ENCODE measurements at regions not wholly inside any gene's neighbourhood (a gene's known extent, or its start where the extent isn't known, plus 50 kb on each side); places are given as distances from the start of the nearest gene placed in this dataset.

DNA sequence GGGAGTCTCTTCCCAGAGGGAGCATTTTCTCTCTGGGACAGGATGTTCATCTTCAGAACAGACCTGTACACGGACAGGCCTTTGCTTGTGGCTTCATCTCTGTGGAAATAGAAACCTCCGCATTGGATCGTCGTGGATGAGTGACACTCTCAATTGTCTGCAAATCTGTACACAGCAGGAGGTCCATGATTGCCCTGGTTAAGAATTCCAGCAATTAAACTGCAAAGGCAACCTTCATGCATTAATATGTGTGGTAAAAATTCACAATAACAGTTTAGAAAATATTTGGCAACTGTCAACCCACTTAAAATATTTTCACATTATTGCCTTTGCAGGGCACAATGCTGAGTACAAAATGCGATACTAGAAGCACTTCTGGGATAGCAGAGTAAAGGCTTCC lies 149.8 kb upstream of the SFSWAP start:
- in situ Hi-C loops (cut with MboI): no loop called here
- BruUV-seq (replicated peaks): no TSS peak
- intact Hi-C loops (cut with micrococcal nuclease): no loop called here
- Histone ChIP-seq H3K79me2 (ENCODE audit: control insufficient read depth, insufficient read depth, low read length) (no peaks in the 10 kb centered on the region), H3K36me3 (ENCODE audit: control insufficient read depth, insufficient read depth, low read length) (no peaks in the 10 kb centered on the region), H3K4me2 (ENCODE audit: insufficient read depth, low read length) (no peak overlapping the region), H3K27me3 (ENCODE audit: control insufficient read depth in 2 of 2, insufficient read depth in 2 of 2, low read length in 2 of 2) (peaks cover 12 to 34% of the 10 kb centered on the region in 2 experiments; a peak in 4 of 5 replicates), H3K27ac (ENCODE audit: extremely low read depth, low read depth, low read length) (no peak overlapping the region), H4K20me1 (replicated peaks; ENCODE audit: control insufficient read depth, insufficient read depth, low read length) (peaks cover 3% of the 10 kb centered on the region; the same call in 1 of the 2 replicates), H2AFZ (ENCODE audit: low read depth, low read length) (no peak overlapping the region), H3K9me3 (replicated peaks; ENCODE audit: control insufficient read depth, insufficient read depth, low read depth, low read length) (no peaks in the 10 kb centered on the region), H3K4me3 (no peak overlapping the region), H3K9me1 (ENCODE audit: control insufficient read depth, insufficient read depth, low read length) (no peaks in the 10 kb centered on the region), H3K9ac (ENCODE audit: insufficient read depth in 1 of 2, low read depth in 2 of 2, low read length in 2 of 2) (no peak overlapping the region), H3K4me1 (replicated peaks in 1 of 2; ENCODE audit: control insufficient read depth in 2 of 2, insufficient read depth in 2 of 2, low read length in 2 of 2) (peaks cover 0 to 11% of the 10 kb centered on the region in 2 experiments; a peak in 3 of 5 replicates)
- WGBS (ENCODE audit: insufficient coverage, low coverage, missing lambda C conversion rate): 12% methylated on average over 4 of the region's 5 CpGs
- DNase-seq (ENCODE audit: extremely low read depth in 1 of 4, low spot score in 3 of 4) (no peak), FAIRE-seq (no peak), ATAC-seq (no peak)
- POLR2A ChIA-PET: no interaction called here
- CTCF ChIA-PET (ENCODE audit: low intra/inter-chr PET ratio): no interaction called here
- TF ChIP-seq ZNF589 (CRISPR knock-in tag; IDR thresholded peaks at IDR 0.05; ENCODE audit: low read depth): no peak
- TF ChIP-seq, protein P1, sequence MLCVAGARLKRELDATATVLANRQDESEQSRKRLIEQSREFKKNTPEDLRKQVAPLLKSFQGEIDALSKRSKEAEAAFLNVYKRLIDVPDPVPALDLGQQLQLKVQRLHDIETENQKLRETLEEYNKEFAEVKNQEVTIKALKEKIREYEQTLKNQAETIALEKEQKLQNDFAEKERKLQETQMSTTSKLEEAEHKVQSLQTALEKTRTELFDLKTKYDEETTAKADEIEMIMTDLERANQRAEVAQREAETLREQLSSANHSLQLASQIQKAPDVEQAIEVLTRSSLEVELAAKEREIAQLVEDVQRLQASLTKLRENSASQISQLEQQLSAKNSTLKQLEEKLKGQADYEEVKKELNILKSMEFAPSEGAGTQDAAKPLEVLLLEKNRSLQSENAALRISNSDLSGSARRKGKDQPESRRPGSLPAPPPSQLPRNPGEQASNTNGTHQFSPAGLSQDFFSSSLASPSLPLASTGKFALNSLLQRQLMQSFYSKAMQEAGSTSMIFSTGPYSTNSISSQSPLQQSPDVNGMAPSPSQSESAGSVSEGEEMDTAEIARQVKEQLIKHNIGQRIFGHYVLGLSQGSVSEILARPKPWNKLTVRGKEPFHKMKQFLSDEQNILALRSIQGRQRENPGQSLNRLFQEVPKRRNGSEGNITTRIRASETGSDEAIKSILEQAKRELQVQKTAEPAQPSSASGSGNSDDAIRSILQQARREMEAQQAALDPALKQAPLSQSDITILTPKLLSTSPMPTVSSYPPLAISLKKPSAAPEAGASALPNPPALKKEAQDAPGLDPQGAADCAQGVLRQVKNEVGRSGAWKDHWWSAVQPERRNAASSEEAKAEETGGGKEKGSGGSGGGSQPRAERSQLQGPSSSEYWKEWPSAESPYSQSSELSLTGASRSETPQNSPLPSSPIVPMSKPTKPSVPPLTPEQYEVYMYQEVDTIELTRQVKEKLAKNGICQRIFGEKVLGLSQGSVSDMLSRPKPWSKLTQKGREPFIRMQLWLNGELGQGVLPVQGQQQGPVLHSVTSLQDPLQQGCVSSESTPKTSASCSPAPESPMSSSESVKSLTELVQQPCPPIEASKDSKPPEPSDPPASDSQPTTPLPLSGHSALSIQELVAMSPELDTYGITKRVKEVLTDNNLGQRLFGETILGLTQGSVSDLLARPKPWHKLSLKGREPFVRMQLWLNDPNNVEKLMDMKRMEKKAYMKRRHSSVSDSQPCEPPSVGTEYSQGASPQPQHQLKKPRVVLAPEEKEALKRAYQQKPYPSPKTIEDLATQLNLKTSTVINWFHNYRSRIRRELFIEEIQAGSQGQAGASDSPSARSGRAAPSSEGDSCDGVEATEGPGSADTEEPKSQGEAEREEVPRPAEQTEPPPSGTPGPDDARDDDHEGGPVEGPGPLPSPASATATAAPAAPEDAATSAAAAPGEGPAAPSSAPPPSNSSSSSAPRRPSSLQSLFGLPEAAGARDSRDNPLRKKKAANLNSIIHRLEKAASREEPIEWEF (CRISPR knock-in tag; IDR thresholded peaks at IDR 0.05): no peak
- no peak for TF ChIP-seq CEBPG (CRISPR knock-in tag; IDR thresholded peaks at IDR 0.05)
- TF ChIP-seq CEBPG (tag; conservative IDR thresholded peaks at IDR 0.05 in 1 of 2, IDR thresholded peaks at IDR 0.05 in 1 of 2): no peak
- no peak for TF ChIP-seq CBFB (CRISPR knock-in tag; IDR thresholded peaks at IDR 0.05)
- TF ChIP-seq MLX (CRISPR knock-in tag; conservative IDR thresholded peaks at IDR 0.05): no peak
- TF ChIP-seq DACH1 (IDR thresholded peaks at IDR 0.05; ENCODE audit: partially characterized antibody): no peak
- no peak for TF ChIP-seq BHLHE40 (IDR thresholded peaks at IDR 0.05; ENCODE audit: low read length)
- TF ChIP-seq NCOA2 (IDR thresholded peaks at IDR 0.05; ENCODE audit: partially characterized antibody in 2 of 2): no peak
- TF ChIP-seq, protein P2, sequence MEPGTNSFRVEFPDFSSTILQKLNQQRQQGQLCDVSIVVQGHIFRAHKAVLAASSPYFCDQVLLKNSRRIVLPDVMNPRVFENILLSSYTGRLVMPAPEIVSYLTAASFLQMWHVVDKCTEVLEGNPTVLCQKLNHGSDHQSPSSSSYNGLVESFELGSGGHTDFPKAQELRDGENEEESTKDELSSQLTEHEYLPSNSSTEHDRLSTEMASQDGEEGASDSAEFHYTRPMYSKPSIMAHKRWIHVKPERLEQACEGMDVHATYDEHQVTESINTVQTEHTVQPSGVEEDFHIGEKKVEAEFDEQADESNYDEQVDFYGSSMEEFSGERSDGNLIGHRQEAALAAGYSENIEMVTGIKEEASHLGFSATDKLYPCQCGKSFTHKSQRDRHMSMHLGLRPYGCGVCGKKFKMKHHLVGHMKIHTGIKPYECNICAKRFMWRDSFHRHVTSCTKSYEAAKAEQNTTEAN (CRISPR knock-in tag; IDR thresholded peaks at IDR 0.05): no peak
- TF ChIP-seq KLF10 (CRISPR knock-in tag; IDR thresholded peaks at IDR 0.05): no peak
- no peak for TF ChIP-seq ZFP36 (IDR thresholded peaks at IDR 0.05; ENCODE audit: low read depth, low read length, partially characterized antibody)
- no peak for TF ChIP-seq FOXJ3 (CRISPR knock-in tag; IDR thresholded peaks at IDR 0.05)
- no peak for TF ChIP-seq YBX1 (IDR thresholded peaks at IDR 0.05)
- TF ChIP-seq FOXK2 (conservative IDR thresholded peaks at IDR 0.05 in 1 of 2, IDR thresholded peaks at IDR 0.05 in 1 of 2; ENCODE audit: low read depth in 2 of 2): no peak
